Transverse colon (tissue), 4 donors: ENCODE measurements at regions not wholly inside any gene's neighbourhood (a gene's known extent, or its start where the extent isn't known, plus 50 kb on each side); places are given as distances from the start of the nearest gene placed in this dataset.

Experiments
- EP300 ChIP-seq: sonication (generic); formaldehyde crosslinking; IDR thresholded peaks from one replicate; pipeline ENCODE4 v1.6.1; 2017; ENCODE audit warnings: antibody characterized with exemption, low read depth
- POLR2A ChIP-seq: fragments of 450-650 bp; IDR thresholded peaks from one replicate; pipeline ENCODE4 v1.6.1; 2016; ENCODE audit warnings: antibody characterized with exemption, mild to moderate bottlenecking, moderate library complexity
- POLR2AphosphoS5 ChIP-seq, 3 donors: sonication (generic); formaldehyde crosslinking; IDR thresholded peaks; one replicate each; pipeline ENCODE4 v1.6.1; 2016; ENCODE audit warnings: antibody characterized with exemption in 3 of 3
- TF ChIP-seq, protein P1 (sequence below), 5 experiments: fragments of 200-600 bp in 3 of 5; fragments of 450-650 bp in 2 of 5; sonication (generic) in 3 of 5; IDR thresholded peaks; 1 replicate in 2 of 5; 2 replicates in 3 of 5; pipeline ENCODE4 v1.5.1; 2016 to 2017; ENCODE audit warnings: antibody characterized with exemption in 5 of 5, inconsistent platforms in 3 of 5, mild to moderate bottlenecking in 2 of 5, moderate library complexity in 1 of 5

DNA sequence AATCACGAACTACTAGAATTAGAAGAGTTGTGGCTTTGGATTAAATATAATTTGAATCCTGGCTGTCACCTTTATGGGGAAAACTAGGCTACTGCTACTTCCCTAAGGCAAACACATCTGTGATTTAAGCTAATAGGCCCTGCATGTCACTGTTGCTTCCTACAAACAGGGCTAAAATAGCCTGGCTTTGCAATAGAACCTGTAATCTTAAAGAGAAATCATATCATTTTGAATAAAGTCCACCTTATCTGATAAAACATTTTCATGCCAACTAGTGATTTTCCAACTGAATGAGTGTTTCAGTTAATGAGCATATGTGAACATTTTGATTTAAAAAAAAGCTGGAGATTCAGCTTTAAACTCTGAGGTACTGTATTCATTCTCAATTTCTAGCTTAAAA is 208.0 kb downstream of the GPR37 start:
- TF ChIP-seq, protein P1, sequence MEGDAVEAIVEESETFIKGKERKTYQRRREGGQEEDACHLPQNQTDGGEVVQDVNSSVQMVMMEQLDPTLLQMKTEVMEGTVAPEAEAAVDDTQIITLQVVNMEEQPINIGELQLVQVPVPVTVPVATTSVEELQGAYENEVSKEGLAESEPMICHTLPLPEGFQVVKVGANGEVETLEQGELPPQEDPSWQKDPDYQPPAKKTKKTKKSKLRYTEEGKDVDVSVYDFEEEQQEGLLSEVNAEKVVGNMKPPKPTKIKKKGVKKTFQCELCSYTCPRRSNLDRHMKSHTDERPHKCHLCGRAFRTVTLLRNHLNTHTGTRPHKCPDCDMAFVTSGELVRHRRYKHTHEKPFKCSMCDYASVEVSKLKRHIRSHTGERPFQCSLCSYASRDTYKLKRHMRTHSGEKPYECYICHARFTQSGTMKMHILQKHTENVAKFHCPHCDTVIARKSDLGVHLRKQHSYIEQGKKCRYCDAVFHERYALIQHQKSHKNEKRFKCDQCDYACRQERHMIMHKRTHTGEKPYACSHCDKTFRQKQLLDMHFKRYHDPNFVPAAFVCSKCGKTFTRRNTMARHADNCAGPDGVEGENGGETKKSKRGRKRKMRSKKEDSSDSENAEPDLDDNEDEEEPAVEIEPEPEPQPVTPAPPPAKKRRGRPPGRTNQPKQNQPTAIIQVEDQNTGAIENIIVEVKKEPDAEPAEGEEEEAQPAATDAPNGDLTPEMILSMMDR (IDR thresholded peaks at IDR 0.05) = no peak
- no peak for TF ChIP-seq POLR2A
- TF ChIP-seq POLR2AphosphoS5 (IDR thresholded peaks at IDR 0.05) = no peak
- TF ChIP-seq EP300 = no peak
